HCT116 (cell line): ENCODE measurements at regions not wholly inside any gene's neighbourhood (a gene's known extent, or its start where the extent isn't known, plus 50 kb on each side); places are given as distances from the start of the nearest gene placed in this dataset.
A peak's percentile ranks its signal among the peaks of the same experiment; 100 is the strongest.

Source experiments
- ATAC-seq: fragments of 200-7000 bp; cut with Tn5 transposase; 2 replicates; pipeline ENCODE4 v1.9.1; 2020; ENCODE audit warnings: mild to moderate bottlenecking, moderate library complexity
- BruUV-seq: library from RNA; stranded (reverse); fragments of 400-500 nt; replicated peaks from 2 replicates; lab custom pipeline; 2021; lab: Mats Ljungman, UMichigan
- CTCF ChIA-PET: fragments of 300-600 bp; sonication (Branson Sonifier 250); formaldehyde crosslinking; loops from one replicate; lab custom pipeline; 2021; ENCODE audit warnings: antibody characterized with exemption; lab: Charles Lee
- POLR2A ChIA-PET: fragments of 300-600, 350-600 bp; sonication (Branson Sonifier 250); formaldehyde crosslinking; loops from one replicate; lab custom pipeline; 2021; ENCODE audit warnings: antibody characterized with exemption; lab: Charles Lee
- RAD21 ChIA-PET, 2 experiments: fragments of 300-600 bp; sonication (Branson Sonifier 250); formaldehyde crosslinking; loops; one replicate each; lab custom pipeline; 2023; ENCODE audit warnings: low total read pairs in 2 of 2; ENCODE audit not compliant: uncharacterized antibody in 2 of 2, unreplicated experiment in 2 of 2, low non-redundant PET in 1 of 2; lab: Charles Lee
- DNase-seq: peaks from one replicate; pipeline ENCODE4 v3.0.0-alpha.2; 2010; ENCODE audit warnings: low read depth, low spot score
- H2AFZ ChIP-seq: fragments of 200-600 bp; shearing (Covaris generic), sonication (generic); 2 replicates; pipeline ENCODE4 v1.6.1; 2017; ENCODE audit warnings: low read depth, mixed run types, mixed read lengths, antibody characterized with exemption, low read length; ENCODE audit not compliant: poor library complexity, severe bottlenecking
- H3K27ac ChIP-seq: 2 replicates; pipeline ENCODE4 v1.5.1; 2012; ENCODE audit warnings: low read depth, low read length
- H3K27me3 ChIP-seq: fragments of 200-600 bp; sonication (generic); 2 replicates; pipeline ENCODE4 v1.6.1; 2016; ENCODE audit warnings: mixed run types, low read length, mixed read lengths; ENCODE audit not compliant: insufficient read depth
- H3K36me3 ChIP-seq, 2 experiments: fragments of 200-500 bp in 1 of 2; fragments of 200-600 bp in 1 of 2; sonication (Bioruptor generic) in 1 of 2; sonication (generic) in 1 of 2; 2 replicates each; pipeline versions ENCODE4 v1.5.1 to v1.6.1; 2014 to 2016; ENCODE audit warnings: low read length in 2 of 2, inconsistent platforms in 1 of 2, mixed read lengths in 1 of 2, mixed run types in 1 of 2; ENCODE audit not compliant: insufficient read depth in 2 of 2, control insufficient read depth in 1 of 2
- H3K4me1 ChIP-seq, 2 experiments: fragments of 200-600 bp in 1 of 2; sonication (generic) in 1 of 2; 2 replicates each; pipeline versions ENCODE4 v1.5.1 to v1.6.1; 2012 to 2017; ENCODE audit warnings: low read length in 2 of 2, inconsistent platforms in 1 of 2, mild to moderate bottlenecking in 1 of 2, mixed read lengths in 1 of 2, mixed run types in 1 of 2, moderate library complexity in 1 of 2; ENCODE audit not compliant: insufficient read depth in 2 of 2, control insufficient read depth in 1 of 2
- H3K4me2 ChIP-seq: fragments of 200-600 bp; sonication (generic); 2 replicates; pipeline ENCODE4 v1.6.1; 2017; ENCODE audit warnings: mixed run types, low read length, mixed read lengths
- H3K4me3 ChIP-seq, 2 experiments: fragments of 200-600 bp in 1 of 2; sonication (generic) in 1 of 2; replicated peaks in 1 of 2; 2 replicates each; pipeline ENCODE4 v1.5.1; 2011 to 2016; ENCODE audit warnings: low read length in 2 of 2, control low read depth in 1 of 2, low read depth in 1 of 2, mild to moderate bottlenecking in 1 of 2, mixed read lengths in 1 of 2, mixed run types in 1 of 2
- H3K79me2 ChIP-seq: fragments of 200-600 bp; sonication (generic); 2 replicates; pipeline ENCODE4 v1.6.1; 2017; ENCODE audit warnings: mild to moderate bottlenecking, mixed run types, low read length, moderate library complexity, mixed read lengths; ENCODE audit not compliant: insufficient read depth
- H3K9ac ChIP-seq: fragments of 200-600 bp; sonication (generic); 2 replicates; pipeline ENCODE4 v1.6.1; 2016; ENCODE audit warnings: low read length, mixed read lengths
- H3K9me2 ChIP-seq: fragments of 200-600 bp; sonication (generic), shearing (Covaris generic); 2 replicates; pipeline ENCODE4 v1.6.1; 2017; ENCODE audit warnings: mixed run types, mild to moderate bottlenecking, moderate library complexity; ENCODE audit not compliant: insufficient read depth
- H3K9me3 ChIP-seq, 2 experiments: fragments of 200-500 bp in 1 of 2; fragments of 200-600 bp in 1 of 2; sonication (Bioruptor generic) in 1 of 2; sonication (generic) in 1 of 2; 2 replicates each; pipeline ENCODE4 v1.6.1; 2014 to 2017; ENCODE audit warnings: low read length in 2 of 2, mixed read lengths in 2 of 2, inconsistent platforms in 1 of 2, low read depth in 1 of 2, mild to moderate bottlenecking in 1 of 2, mixed run types in 1 of 2, moderate library complexity in 1 of 2; ENCODE audit not compliant: control insufficient read depth in 1 of 2, insufficient read depth in 1 of 2
- H4K20me1 ChIP-seq: fragments of 200-600 bp; sonication (generic), shearing (Covaris generic); 2 replicates; pipeline ENCODE4 v1.6.1; 2017; ENCODE audit warnings: mixed run types, mild to moderate bottlenecking, moderate library complexity; ENCODE audit not compliant: insufficient read depth
- EGR1 ChIP-seq: IDR thresholded peaks from 2 replicates; pipeline ENCODE4 v1.6.1; 2012; ENCODE audit warnings: low read depth
- EZH2phosphoT487 ChIP-seq: fragments of 200-600 bp; IDR thresholded peaks from 2 replicates; pipeline ENCODE4 v1.6.1; 2018; ENCODE audit warnings: antibody characterized with exemption, borderline replicate concordance
- POLR2AphosphoS5 ChIP-seq: IDR thresholded peaks from 2 replicates; pipeline ENCODE4 v1.6.1; 2011; ENCODE audit warnings: mild to moderate bottlenecking, low read depth, low read length, moderate library complexity
- RAD21 ChIP-seq: IDR thresholded peaks from 2 replicates; pipeline ENCODE4 v1.6.1; 2012; ENCODE audit warnings: low read depth, mild to moderate bottlenecking
- SIN3A ChIP-seq: IDR thresholded peaks from 2 replicates; pipeline ENCODE4 v1.6.1; 2012; ENCODE audit warnings: low read depth
- SRF ChIP-seq: IDR thresholded peaks from 2 replicates; pipeline ENCODE4 v1.6.1; 2012; ENCODE audit warnings: low read depth
- TCF7L2 ChIP-seq: IDR thresholded peaks from 2 replicates; pipeline ENCODE4 v1.7.0; 2011; ENCODE audit warnings: borderline replicate concordance, inconsistent platforms; ENCODE audit not compliant: insufficient read depth, insufficient read length; ENCODE audit errors: extremely low read depth
- ZNF274 ChIP-seq: fragments of 200-500 bp; sonication (Bioruptor generic); IDR thresholded peaks from 2 replicates; pipeline ENCODE4 v1.6.1; 2014; ENCODE audit warnings: mild to moderate bottlenecking, low read depth, low read length, inconsistent platforms
- intact Hi-C: fragments of 100-400 bp; cut with micrococcal nuclease; formaldehyde crosslinking; loops from 2 replicates; pipeline ENCODE4 v1.10.0; 2022
- TF ChIP-seq, protein P1 (sequence below): IDR thresholded peaks from 2 replicates; pipeline ENCODE4 v1.6.1; 2011; ENCODE audit warnings: mild to moderate bottlenecking, low read length, moderate library complexity; ENCODE audit not compliant: insufficient replicate concordance; ENCODE audit errors: extremely low read depth

DNA sequence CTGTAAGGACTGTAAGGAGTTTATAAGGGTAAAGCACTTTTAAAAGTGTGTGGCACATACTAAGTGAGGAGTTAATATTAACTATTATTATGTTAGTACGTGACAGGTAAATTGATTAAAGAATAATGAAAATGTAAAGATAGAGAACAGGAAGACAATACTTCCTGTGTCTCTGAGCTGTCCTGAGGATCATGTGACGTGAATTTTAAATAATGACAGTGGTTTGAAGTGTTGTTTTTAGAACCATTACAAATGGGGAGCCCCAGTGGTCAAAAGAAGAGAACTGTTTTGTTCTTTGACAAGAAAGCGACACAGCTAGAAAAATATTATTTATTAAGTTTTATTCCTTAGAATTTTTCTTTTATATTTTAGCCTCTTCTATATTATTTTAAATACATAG is 241.2 kb upstream of the STARD13 start:
- peak overlapping the region; percentile 88 for H2AFZ ChIP-seq
- no peak overlapping the region for H3K4me2 ChIP-seq
- H3K27me3 ChIP-seq: no peaks in the 10 kb centered on the region
- TF ChIP-seq EGR1: no peak
- no peak for TF ChIP-seq POLR2AphosphoS5
- TF ChIP-seq ZNF274: no peak
- no peak for TF ChIP-seq SIN3A
- TF ChIP-seq SRF: no peak
- TF ChIP-seq EZH2phosphoT487: no peak
- no peak for TF ChIP-seq RAD21
- TF ChIP-seq, protein P1, sequence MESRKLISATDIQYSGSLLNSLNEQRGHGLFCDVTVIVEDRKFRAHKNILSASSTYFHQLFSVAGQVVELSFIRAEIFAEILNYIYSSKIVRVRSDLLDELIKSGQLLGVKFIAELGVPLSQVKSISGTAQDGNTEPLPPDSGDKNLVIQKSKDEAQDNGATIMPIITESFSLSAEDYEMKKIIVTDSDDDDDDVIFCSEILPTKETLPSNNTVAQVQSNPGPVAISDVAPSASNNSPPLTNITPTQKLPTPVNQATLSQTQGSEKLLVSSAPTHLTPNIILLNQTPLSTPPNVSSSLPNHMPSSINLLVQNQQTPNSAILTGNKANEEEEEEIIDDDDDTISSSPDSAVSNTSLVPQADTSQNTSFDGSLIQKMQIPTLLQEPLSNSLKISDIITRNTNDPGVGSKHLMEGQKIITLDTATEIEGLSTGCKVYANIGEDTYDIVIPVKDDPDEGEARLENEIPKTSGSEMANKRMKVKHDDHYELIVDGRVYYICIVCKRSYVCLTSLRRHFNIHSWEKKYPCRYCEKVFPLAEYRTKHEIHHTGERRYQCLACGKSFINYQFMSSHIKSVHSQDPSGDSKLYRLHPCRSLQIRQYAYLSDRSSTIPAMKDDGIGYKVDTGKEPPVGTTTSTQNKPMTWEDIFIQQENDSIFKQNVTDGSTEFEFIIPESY: no peak
- TF ChIP-seq TCF7L2: no peak
- TF ChIP-seq, all 23 proteins: peak for 0
- Histone ChIP-seq H3K4me1 (no peaks in the 10 kb centered on the region), H3K4me3 (no peak overlapping the region), H3K9ac (no peak overlapping the region), H3K9me2 (0 out of 2 replicates have a peak, but pooled peaks cover 3% of the 10 kb centered on the region), H3K9me3 (no peaks in the 10 kb centered on the region), H4K20me1 (no peaks in the 10 kb centered on the region), H3K27ac (no peak overlapping the region), H3K36me3 (no peaks in the 10 kb centered on the region), H3K79me2 (no peaks in the 10 kb centered on the region)
- ChIA-PET CTCF (interaction anchor here (1.0 to 1.3 kb wide), 2 partner anchors 16 to 39 kb away, joined by 4 read pairs; no protein-coding TSS in a partner anchor), POLR2A (no interaction called here), RAD21 (no interaction called here)
- no TSS peak for BruUV-seq
- intact Hi-C loops: no loop called here
- no peak for ATAC-seq
- DNase-seq: no peak
